NT2/D1 (cell line): ENCODE measurements at regions not wholly inside any gene's neighbourhood (a gene's known extent, or its start where the extent isn't known, plus 50 kb on each side); places are given as distances from the start of the nearest gene placed in this dataset.

ENCODE experiments used
- DNase-seq: peaks from one replicate; pipeline ENCODE4 v3.0.0-alpha.2; 2011; ENCODE audit warnings: low read depth, low spot score
- H3K27me3 ChIP-seq: 2 replicates; pipeline ENCODE4 v1.6.0; 2011; ENCODE audit warnings: mild to moderate bottlenecking; ENCODE audit not compliant: insufficient read length, insufficient read depth
- H3K36me3 ChIP-seq: 2 replicates; pipeline ENCODE4 v1.6.1; 2011; ENCODE audit warnings: mild to moderate bottlenecking, low read length, mixed read lengths; ENCODE audit not compliant: insufficient read depth, insufficient read length
- H3K4me1 ChIP-seq: 2 replicates; pipeline ENCODE4 v1.5.1; 2011; ENCODE audit not compliant: insufficient read depth, insufficient read length
- H3K4me3 ChIP-seq: 2 replicates; pipeline ENCODE4 v1.5.1; 2011; ENCODE audit warnings: low read depth; ENCODE audit not compliant: insufficient read length
- H3K9ac ChIP-seq: 2 replicates; pipeline ENCODE4 v1.6.0; 2011; ENCODE audit warnings: low read depth; ENCODE audit not compliant: insufficient read length
- H3K9me3 ChIP-seq: 2 replicates; pipeline ENCODE4 v1.5.1; 2011; ENCODE audit warnings: mild to moderate bottlenecking, low read length; ENCODE audit not compliant: insufficient read depth
- SUZ12 ChIP-seq: IDR thresholded peaks from 2 replicates; pipeline ENCODE4 v1.6.1; 2011; ENCODE audit not compliant: insufficient read length, insufficient read depth; ENCODE audit errors: extremely low read depth
- YY1 ChIP-seq: IDR thresholded peaks from 2 replicates; pipeline ENCODE4 v1.6.1; 2011; ENCODE audit not compliant: insufficient read length, insufficient read depth
- ZNF274 ChIP-seq: IDR thresholded peaks from 2 replicates; pipeline ENCODE4 v1.6.1; 2011; ENCODE audit warnings: mild to moderate bottlenecking, low read depth, low read length

- Histone ChIP-seq H3K4me1 (no peaks in the 10 kb centered on the region), H3K9ac (no peak overlapping the region), H3K4me3 (no peak overlapping the region), H3K9me3 (peaks cover 2% of the 10 kb centered on the region; the same call in 1 of the 2 replicates), H3K36me3 (no peaks in the 10 kb centered on the region), H3K27me3 (no peaks in the 10 kb centered on the region)
- DNase-seq, result no peak
- TF ChIP-seq SUZ12, result no peak
- no peak for TF ChIP-seq YY1
- TF ChIP-seq ZNF274, result no peak
These were observed 172.2 kb upstream of the CENPE start for GRCh38 chr4:103370336-103370735.

- Histone ChIP-seq H3K27me3 (no peaks in the 10 kb centered on the region), H3K9me3 (peaks cover 10% of the 10 kb centered on the region; the same call in 1 of the 2 replicates), H3K36me3 (no peaks in the 10 kb centered on the region), H3K4me3 (no peak overlapping the region), H3K4me1 (no peaks in the 10 kb centered on the region), H3K9ac (no peak overlapping the region)
- TF ChIP-seq SUZ12 (no peak), YY1 (no peak), ZNF274 (no peak)
- DNase-seq, result no peak
These were observed 167.1 kb upstream of the CENPE start for GRCh38 chr4:103365285-103365684.

GRCh38 chr4:103364083-103364482 is 165.9 kb upstream of the CENPE start:
- no peak for TF ChIP-seq ZNF274
- TF ChIP-seq SUZ12, result no peak
- TF ChIP-seq YY1, result no peak
- H3K9me3 ChIP-seq, result peaks cover 22% of the 10 kb centered on the region; the same call in 1 of the 2 replicates

GRCh38 chr4:103361926-103362325 is 163.8 kb upstream of the CENPE start:
- no peak overlapping the region for H3K9ac ChIP-seq
- peaks cover 37% of the 10 kb centered on the region; the same call in 1 of the 2 replicates for H3K9me3 ChIP-seq
- no peaks in the 10 kb centered on the region for H3K36me3 ChIP-seq
- H3K4me3 ChIP-seq, result no peak overlapping the region
- no peak for TF ChIP-seq ZNF274
- no peak for TF ChIP-seq YY1
- TF ChIP-seq SUZ12, result no peak
- DNase-seq, result no peak
- H3K4me1 ChIP-seq, result no peaks in the 10 kb centered on the region
- no peaks in the 10 kb centered on the region for H3K27me3 ChIP-seq

More at GRCh38 chr4:103364083-103364482, 165.9 kb upstream of the CENPE start:
- Histone ChIP-seq H3K36me3 (no peaks in the 10 kb centered on the region), H3K4me3 (no peak overlapping the region), H3K27me3 (no peaks in the 10 kb centered on the region), H3K9ac (no peak overlapping the region), H3K4me1 (no peaks in the 10 kb centered on the region)
- no peak for DNase-seq

- Histone ChIP-seq H3K9ac (no peak overlapping the region), H3K4me1 (no peaks in the 10 kb centered on the region), H3K4me3 (no peak overlapping the region), H3K9me3 (peaks cover 37% of the 10 kb centered on the region; the same call in 1 of the 2 replicates), H3K27me3 (no peaks in the 10 kb centered on the region), H3K36me3 (no peaks in the 10 kb centered on the region)
- DNase-seq, result peak; percentile 18
- TF ChIP-seq ZNF274, result no peak
- TF ChIP-seq YY1, result no peak
- TF ChIP-seq SUZ12, result no peak
These were observed 161.8 kb upstream of the CENPE start for GRCh38 chr4:103359900-103360299.

GRCh38 chr4:103354006-103354405 is 155.9 kb upstream of the CENPE start:
- no peak overlapping the region for H3K9ac ChIP-seq
- no peaks in the 10 kb centered on the region for H3K36me3 ChIP-seq
- TF ChIP-seq SUZ12 (no peak), YY1 (no peak), ZNF274 (no peak)
- no peak for DNase-seq
- H3K9me3 ChIP-seq, result peaks cover 14% of the 10 kb centered on the region; the same call in 1 of the 2 replicates
- H3K4me3 ChIP-seq, result no peak overlapping the region
- no peaks in the 10 kb centered on the region for H3K4me1 ChIP-seq
- no peaks in the 10 kb centered on the region for H3K27me3 ChIP-seq

GRCh38 chr4:103329642-103330041 is 131.5 kb upstream of the CENPE start:
- Histone ChIP-seq H3K9ac (no peak overlapping the region), H3K4me1 (no peaks in the 10 kb centered on the region), H3K27me3 (no peaks in the 10 kb centered on the region), H3K9me3 (no peaks in the 10 kb centered on the region), H3K36me3 (no peaks in the 10 kb centered on the region), H3K4me3 (no peak overlapping the region)
- no peak for TF ChIP-seq ZNF274
- no peak for TF ChIP-seq YY1
- no peak for TF ChIP-seq SUZ12
- no peak for DNase-seq
